H1 (cell line): ENCODE measurements at regions not wholly inside any gene's neighbourhood (a gene's known extent, or its start where the extent isn't known, plus 50 kb on each side); places are given as distances from the start of the nearest gene placed in this dataset.

Experiments
- PHF8 ChIP-seq: fragments of 200-600 bp; sonication (generic); conservative IDR thresholded peaks from 2 replicates; pipeline ENCODE4 v1.7.1; 2012; ENCODE audit warnings: low read depth, mild to moderate bottlenecking, inconsistent platforms, low read length, moderate library complexity
- TAF7 ChIP-seq: optimal IDR thresholded peaks from 2 replicates; pipeline ENCODE3; 2011; ENCODE audit warnings: low read depth, mild to moderate bottlenecking, inconsistent platforms, low read length, moderate library complexity, borderline replicate concordance
- TF ChIP-seq, protein P1 (sequence below): fragments of 300-600 bp; sonication (generic); IDR thresholded peaks from 2 replicates; pipeline ENCODE4 v1.7.1; 2012; ENCODE audit warnings: low read length, moderate library complexity, mild to moderate bottlenecking, inconsistent platforms; ENCODE audit not compliant: insufficient replicate concordance

DNA sequence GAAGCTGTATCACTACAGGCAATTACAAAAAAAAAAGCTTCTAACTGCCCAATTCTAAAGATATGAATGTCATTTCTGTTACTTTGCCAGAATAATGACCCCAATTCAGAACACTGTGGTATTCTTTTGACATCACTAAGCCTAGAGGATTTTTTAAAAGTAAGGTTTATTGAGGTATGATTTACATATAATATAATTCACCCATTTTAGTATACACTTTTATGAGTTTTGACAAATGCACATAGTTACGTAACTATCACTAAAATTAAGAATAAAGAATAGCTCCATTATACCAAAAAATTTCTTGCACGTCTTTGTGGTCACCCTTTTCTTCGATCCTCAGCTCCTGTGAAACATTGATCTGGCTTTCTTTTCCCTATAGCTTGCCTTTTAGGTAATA is 74.0 kb upstream of the PLSCR5 start (continued):
- TF ChIP-seq, protein P1, sequence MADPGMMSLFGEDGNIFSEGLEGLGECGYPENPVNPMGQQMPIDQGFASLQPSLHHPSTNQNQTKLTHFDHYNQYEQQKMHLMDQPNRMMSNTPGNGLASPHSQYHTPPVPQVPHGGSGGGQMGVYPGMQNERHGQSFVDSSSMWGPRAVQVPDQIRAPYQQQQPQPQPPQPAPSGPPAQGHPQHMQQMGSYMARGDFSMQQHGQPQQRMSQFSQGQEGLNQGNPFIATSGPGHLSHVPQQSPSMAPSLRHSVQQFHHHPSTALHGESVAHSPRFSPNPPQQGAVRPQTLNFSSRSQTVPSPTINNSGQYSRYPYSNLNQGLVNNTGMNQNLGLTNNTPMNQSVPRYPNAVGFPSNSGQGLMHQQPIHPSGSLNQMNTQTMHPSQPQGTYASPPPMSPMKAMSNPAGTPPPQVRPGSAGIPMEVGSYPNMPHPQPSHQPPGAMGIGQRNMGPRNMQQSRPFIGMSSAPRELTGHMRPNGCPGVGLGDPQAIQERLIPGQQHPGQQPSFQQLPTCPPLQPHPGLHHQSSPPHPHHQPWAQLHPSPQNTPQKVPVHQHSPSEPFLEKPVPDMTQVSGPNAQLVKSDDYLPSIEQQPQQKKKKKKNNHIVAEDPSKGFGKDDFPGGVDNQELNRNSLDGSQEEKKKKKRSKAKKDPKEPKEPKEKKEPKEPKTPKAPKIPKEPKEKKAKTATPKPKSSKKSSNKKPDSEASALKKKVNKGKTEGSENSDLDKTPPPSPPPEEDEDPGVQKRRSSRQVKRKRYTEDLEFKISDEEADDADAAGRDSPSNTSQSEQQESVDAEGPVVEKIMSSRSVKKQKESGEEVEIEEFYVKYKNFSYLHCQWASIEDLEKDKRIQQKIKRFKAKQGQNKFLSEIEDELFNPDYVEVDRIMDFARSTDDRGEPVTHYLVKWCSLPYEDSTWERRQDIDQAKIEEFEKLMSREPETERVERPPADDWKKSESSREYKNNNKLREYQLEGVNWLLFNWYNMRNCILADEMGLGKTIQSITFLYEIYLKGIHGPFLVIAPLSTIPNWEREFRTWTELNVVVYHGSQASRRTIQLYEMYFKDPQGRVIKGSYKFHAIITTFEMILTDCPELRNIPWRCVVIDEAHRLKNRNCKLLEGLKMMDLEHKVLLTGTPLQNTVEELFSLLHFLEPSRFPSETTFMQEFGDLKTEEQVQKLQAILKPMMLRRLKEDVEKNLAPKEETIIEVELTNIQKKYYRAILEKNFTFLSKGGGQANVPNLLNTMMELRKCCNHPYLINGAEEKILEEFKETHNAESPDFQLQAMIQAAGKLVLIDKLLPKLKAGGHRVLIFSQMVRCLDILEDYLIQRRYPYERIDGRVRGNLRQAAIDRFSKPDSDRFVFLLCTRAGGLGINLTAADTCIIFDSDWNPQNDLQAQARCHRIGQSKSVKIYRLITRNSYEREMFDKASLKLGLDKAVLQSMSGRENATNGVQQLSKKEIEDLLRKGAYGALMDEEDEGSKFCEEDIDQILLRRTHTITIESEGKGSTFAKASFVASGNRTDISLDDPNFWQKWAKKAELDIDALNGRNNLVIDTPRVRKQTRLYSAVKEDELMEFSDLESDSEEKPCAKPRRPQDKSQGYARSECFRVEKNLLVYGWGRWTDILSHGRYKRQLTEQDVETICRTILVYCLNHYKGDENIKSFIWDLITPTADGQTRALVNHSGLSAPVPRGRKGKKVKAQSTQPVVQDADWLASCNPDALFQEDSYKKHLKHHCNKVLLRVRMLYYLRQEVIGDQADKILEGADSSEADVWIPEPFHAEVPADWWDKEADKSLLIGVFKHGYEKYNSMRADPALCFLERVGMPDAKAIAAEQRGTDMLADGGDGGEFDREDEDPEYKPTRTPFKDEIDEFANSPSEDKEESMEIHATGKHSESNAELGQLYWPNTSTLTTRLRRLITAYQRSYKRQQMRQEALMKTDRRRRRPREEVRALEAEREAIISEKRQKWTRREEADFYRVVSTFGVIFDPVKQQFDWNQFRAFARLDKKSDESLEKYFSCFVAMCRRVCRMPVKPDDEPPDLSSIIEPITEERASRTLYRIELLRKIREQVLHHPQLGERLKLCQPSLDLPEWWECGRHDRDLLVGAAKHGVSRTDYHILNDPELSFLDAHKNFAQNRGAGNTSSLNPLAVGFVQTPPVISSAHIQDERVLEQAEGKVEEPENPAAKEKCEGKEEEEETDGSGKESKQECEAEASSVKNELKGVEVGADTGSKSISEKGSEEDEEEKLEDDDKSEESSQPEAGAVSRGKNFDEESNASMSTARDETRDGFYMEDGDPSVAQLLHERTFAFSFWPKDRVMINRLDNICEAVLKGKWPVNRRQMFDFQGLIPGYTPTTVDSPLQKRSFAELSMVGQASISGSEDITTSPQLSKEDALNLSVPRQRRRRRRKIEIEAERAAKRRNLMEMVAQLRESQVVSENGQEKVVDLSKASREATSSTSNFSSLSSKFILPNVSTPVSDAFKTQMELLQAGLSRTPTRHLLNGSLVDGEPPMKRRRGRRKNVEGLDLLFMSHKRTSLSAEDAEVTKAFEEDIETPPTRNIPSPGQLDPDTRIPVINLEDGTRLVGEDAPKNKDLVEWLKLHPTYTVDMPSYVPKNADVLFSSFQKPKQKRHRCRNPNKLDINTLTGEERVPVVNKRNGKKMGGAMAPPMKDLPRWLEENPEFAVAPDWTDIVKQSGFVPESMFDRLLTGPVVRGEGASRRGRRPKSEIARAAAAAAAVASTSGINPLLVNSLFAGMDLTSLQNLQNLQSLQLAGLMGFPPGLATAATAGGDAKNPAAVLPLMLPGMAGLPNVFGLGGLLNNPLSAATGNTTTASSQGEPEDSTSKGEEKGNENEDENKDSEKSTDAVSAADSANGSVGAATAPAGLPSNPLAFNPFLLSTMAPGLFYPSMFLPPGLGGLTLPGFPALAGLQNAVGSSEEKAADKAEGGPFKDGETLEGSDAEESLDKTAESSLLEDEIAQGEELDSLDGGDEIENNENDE = no peak
- TF ChIP-seq TAF7 (no peak), PHF8 (no peak)
- TF ChIP-seq, all 59 proteins: peak for 0
